ENCODE measurements at regions not wholly inside any gene's neighbourhood (a gene's known extent, or its start where the extent isn't known, plus 50 kb on each side); places are given as distances from the start of the nearest gene placed in this dataset.
A peak's percentile ranks its signal among the peaks of the same experiment; 100 is the strongest.

GRCh38 chr3:71872256-71872655, 87.3 kb upstream of the PROK2 start:
- Histone ChIP-seq H3K9me2 (replicated peaks; ENCODE audit: insufficient read depth, low read length) (no peaks in the 10 kb centered on the region), H4K20me1 (ENCODE audit: insufficient read depth, low read depth, low read length) (0 out of 2 replicates have a peak, but pooled peaks cover 6% of the 10 kb centered on the region), H2AFZ (ENCODE audit: low read length) (no peak overlapping the region), H3K27me3 (ENCODE audit: low read length) (no peaks in the 10 kb centered on the region), H3K27ac (ENCODE audit: low read length) (no peak overlapping the region), H3K79me2 (ENCODE audit: low read length) (no peaks in the 10 kb centered on the region), H3K4me3 (ENCODE audit: low read length) (no peak overlapping the region), H3K36me3 (ENCODE audit: insufficient read depth, low read length) (no peaks in the 10 kb centered on the region), H3K4me2 (ENCODE audit: low read depth, low read length, poor library complexity, severe bottlenecking) (no peak overlapping the region), H3K4me1 (ENCODE audit: low read length) (peaks cover 3% of the 10 kb centered on the region), H3K9ac (ENCODE audit: low read length) (no peak overlapping the region), H3K9me3 (ENCODE audit: low read length) (no peaks in the 10 kb centered on the region)
- no peak for DNase-seq

- Histone ChIP-seq H3K4me2 (ENCODE audit: low read depth, low read length, poor library complexity, severe bottlenecking) (no peak overlapping the region), H2AFZ (ENCODE audit: low read length) (no peak overlapping the region), H3K27me3 (ENCODE audit: low read length) (no peaks in the 10 kb centered on the region), H3K9me2 (replicated peaks; ENCODE audit: insufficient read depth, low read length) (no peaks in the 10 kb centered on the region), H3K9ac (ENCODE audit: low read length) (no peak overlapping the region), H3K79me2 (ENCODE audit: low read length) (no peaks in the 10 kb centered on the region), H4K20me1 (ENCODE audit: insufficient read depth, low read depth, low read length) (no peaks in the 10 kb centered on the region), H3K4me1 (ENCODE audit: low read length) (peaks cover 3% of the 10 kb centered on the region), H3K4me3 (ENCODE audit: low read length) (no peak overlapping the region), H3K27ac (ENCODE audit: low read length) (no peak overlapping the region), H3K36me3 (ENCODE audit: insufficient read depth, low read length) (no peaks in the 10 kb centered on the region), H3K9me3 (ENCODE audit: low read length) (no peaks in the 10 kb centered on the region)
- DNase-seq: no peak
Observed at GRCh38 chr3:71870966-71871512, 86.1 kb upstream of the PROK2 start.

- Histone ChIP-seq H3K9ac (ENCODE audit: low read length) (no peak overlapping the region), H3K9me2 (replicated peaks; ENCODE audit: insufficient read depth, low read length) (no peaks in the 10 kb centered on the region), H3K9me3 (ENCODE audit: low read length) (no peaks in the 10 kb centered on the region), H3K27me3 (ENCODE audit: low read length) (no peaks in the 10 kb centered on the region), H3K4me2 (ENCODE audit: low read depth, low read length, poor library complexity, severe bottlenecking) (no peak overlapping the region), H3K4me1 (ENCODE audit: low read length) (no peaks in the 10 kb centered on the region), H3K4me3 (ENCODE audit: low read length) (no peak overlapping the region), H3K36me3 (ENCODE audit: insufficient read depth, low read length) (no peaks in the 10 kb centered on the region), H2AFZ (ENCODE audit: low read length) (no peak overlapping the region), H3K79me2 (ENCODE audit: low read length) (no peaks in the 10 kb centered on the region), H3K27ac (ENCODE audit: low read length) (no peak overlapping the region), H4K20me1 (ENCODE audit: insufficient read depth, low read depth, low read length) (no peaks in the 10 kb centered on the region)
- DNase-seq: no peak
Observed at GRCh38 chr3:71868876-71869275, 83.9 kb upstream of the PROK2 start.

GRCh38 chr3:71865727-71866126, 80.8 kb upstream of the PROK2 start:
- no peak overlapping the region for H3K27ac ChIP-seq (ENCODE audit: low read length)
- H3K9me3 ChIP-seq (ENCODE audit: low read length): no peaks in the 10 kb centered on the region
- H3K9ac ChIP-seq (ENCODE audit: low read length): no peak overlapping the region
- no peaks in the 10 kb centered on the region for H3K36me3 ChIP-seq (ENCODE audit: insufficient read depth, low read length)
- H2AFZ ChIP-seq (ENCODE audit: low read length): no peak overlapping the region
- no peaks in the 10 kb centered on the region for H4K20me1 ChIP-seq (ENCODE audit: insufficient read depth, low read depth, low read length)
- no peaks in the 10 kb centered on the region for H3K9me2 ChIP-seq (replicated peaks; ENCODE audit: insufficient read depth, low read length)
- no peak for DNase-seq
- H3K4me3 ChIP-seq (ENCODE audit: low read length): no peak overlapping the region
- no peak overlapping the region for H3K4me2 ChIP-seq (ENCODE audit: low read depth, low read length, poor library complexity, severe bottlenecking)
- no peaks in the 10 kb centered on the region for H3K27me3 ChIP-seq (ENCODE audit: low read length)
- H3K4me1 ChIP-seq (ENCODE audit: low read length): no peaks in the 10 kb centered on the region
- H3K79me2 ChIP-seq (ENCODE audit: low read length): no peaks in the 10 kb centered on the region

GRCh38 chr3:71863563-71864190, 78.7 kb upstream of the PROK2 start:
- H3K79me2 ChIP-seq (ENCODE audit: low read length): no peaks in the 10 kb centered on the region
- H3K4me1 ChIP-seq (ENCODE audit: low read length): no peaks in the 10 kb centered on the region
- H3K4me2 ChIP-seq (ENCODE audit: low read depth, low read length, poor library complexity, severe bottlenecking): no peak overlapping the region
- H3K9ac ChIP-seq (ENCODE audit: low read length): no peak overlapping the region
- no peaks in the 10 kb centered on the region for H3K9me3 ChIP-seq (ENCODE audit: low read length)
- no peak overlapping the region for H2AFZ ChIP-seq (ENCODE audit: low read length)
- H3K9me2 ChIP-seq (replicated peaks; ENCODE audit: insufficient read depth, low read length): no peaks in the 10 kb centered on the region
- H3K36me3 ChIP-seq (ENCODE audit: insufficient read depth, low read length): no peaks in the 10 kb centered on the region
- H4K20me1 ChIP-seq (ENCODE audit: insufficient read depth, low read depth, low read length): no peaks in the 10 kb centered on the region
- H3K27me3 ChIP-seq (ENCODE audit: low read length): no peaks in the 10 kb centered on the region
- no peak for DNase-seq
- no peak overlapping the region for H3K27ac ChIP-seq (ENCODE audit: low read length)
- no peak overlapping the region for H3K4me3 ChIP-seq (ENCODE audit: low read length)

GRCh38 chr3:71862371-71863140, 77.6 kb upstream of the PROK2 start:
- no peak overlapping the region for H3K4me2 ChIP-seq (ENCODE audit: low read depth, low read length, poor library complexity, severe bottlenecking)
- no peaks in the 10 kb centered on the region for H3K9me3 ChIP-seq (ENCODE audit: low read length)
- no peaks in the 10 kb centered on the region for H4K20me1 ChIP-seq (ENCODE audit: insufficient read depth, low read depth, low read length)
- H3K79me2 ChIP-seq (ENCODE audit: low read length): no peaks in the 10 kb centered on the region
- no peak overlapping the region for H3K9ac ChIP-seq (ENCODE audit: low read length)
- H3K27me3 ChIP-seq (ENCODE audit: low read length): no peaks in the 10 kb centered on the region
- H3K9me2 ChIP-seq (replicated peaks; ENCODE audit: insufficient read depth, low read length): no peaks in the 10 kb centered on the region
- H3K36me3 ChIP-seq (ENCODE audit: insufficient read depth, low read length): no peaks in the 10 kb centered on the region
- H3K27ac ChIP-seq (ENCODE audit: low read length): no peak overlapping the region
- DNase-seq: no peak
- no peak overlapping the region for H3K4me3 ChIP-seq (ENCODE audit: low read length)
- H3K4me1 ChIP-seq (ENCODE audit: low read length): no peaks in the 10 kb centered on the region
- H2AFZ ChIP-seq (ENCODE audit: low read length): no peak overlapping the region

- no peak overlapping the region for H3K9ac ChIP-seq (ENCODE audit: low read length)
- no peaks in the 10 kb centered on the region for H4K20me1 ChIP-seq (ENCODE audit: insufficient read depth, low read depth, low read length)
- DNase-seq: peak; percentile 77
- H3K79me2 ChIP-seq (ENCODE audit: low read length): no peaks in the 10 kb centered on the region
- H3K27me3 ChIP-seq (ENCODE audit: low read length): no peaks in the 10 kb centered on the region
- H3K36me3 ChIP-seq (ENCODE audit: insufficient read depth, low read length): no peaks in the 10 kb centered on the region
- H3K4me2 ChIP-seq (ENCODE audit: low read depth, low read length, poor library complexity, severe bottlenecking): no peak overlapping the region
- no peaks in the 10 kb centered on the region for H3K9me2 ChIP-seq (replicated peaks; ENCODE audit: insufficient read depth, low read length)
- no peak overlapping the region for H3K27ac ChIP-seq (ENCODE audit: low read length)
- no peak overlapping the region for H3K4me3 ChIP-seq (ENCODE audit: low read length)
- H3K9me3 ChIP-seq (ENCODE audit: low read length): no peaks in the 10 kb centered on the region
- no peak overlapping the region for H2AFZ ChIP-seq (ENCODE audit: low read length)
- no peaks in the 10 kb centered on the region for H3K4me1 ChIP-seq (ENCODE audit: low read length)
Observed at GRCh38 chr3:71859123-71859519, 74.2 kb upstream of the PROK2 start.

GRCh38 chr3:71858503-71859122, 73.7 kb upstream of the PROK2 start:
- no peaks in the 10 kb centered on the region for H4K20me1 ChIP-seq (ENCODE audit: insufficient read depth, low read depth, low read length)
- no peak overlapping the region for H2AFZ ChIP-seq (ENCODE audit: low read length)
- no peak overlapping the region for H3K4me3 ChIP-seq (ENCODE audit: low read length)
- no peak overlapping the region for H3K27ac ChIP-seq (ENCODE audit: low read length)
- no peaks in the 10 kb centered on the region for H3K36me3 ChIP-seq (ENCODE audit: insufficient read depth, low read length)
- DNase-seq: no peak
- H3K9me2 ChIP-seq (replicated peaks; ENCODE audit: insufficient read depth, low read length): no peaks in the 10 kb centered on the region
- H3K4me2 ChIP-seq (ENCODE audit: low read depth, low read length, poor library complexity, severe bottlenecking): no peak overlapping the region
- no peaks in the 10 kb centered on the region for H3K79me2 ChIP-seq (ENCODE audit: low read length)
- H3K9me3 ChIP-seq (ENCODE audit: low read length): no peaks in the 10 kb centered on the region
- H3K4me1 ChIP-seq (ENCODE audit: low read length): no peaks in the 10 kb centered on the region
- no peaks in the 10 kb centered on the region for H3K27me3 ChIP-seq (ENCODE audit: low read length)
- no peak overlapping the region for H3K9ac ChIP-seq (ENCODE audit: low read length)
